ENCODE measurements at regions not wholly inside any gene's neighbourhood (a gene's known extent, or its start where the extent isn't known, plus 50 kb on each side); places are given as distances from the start of the nearest gene placed in this dataset.
"Not testable (repeated sequence)": the region's sequence is repeated elsewhere in the genome, so short reads cannot be mapped to it uniquely, and the experiment has no call there.

DNA sequence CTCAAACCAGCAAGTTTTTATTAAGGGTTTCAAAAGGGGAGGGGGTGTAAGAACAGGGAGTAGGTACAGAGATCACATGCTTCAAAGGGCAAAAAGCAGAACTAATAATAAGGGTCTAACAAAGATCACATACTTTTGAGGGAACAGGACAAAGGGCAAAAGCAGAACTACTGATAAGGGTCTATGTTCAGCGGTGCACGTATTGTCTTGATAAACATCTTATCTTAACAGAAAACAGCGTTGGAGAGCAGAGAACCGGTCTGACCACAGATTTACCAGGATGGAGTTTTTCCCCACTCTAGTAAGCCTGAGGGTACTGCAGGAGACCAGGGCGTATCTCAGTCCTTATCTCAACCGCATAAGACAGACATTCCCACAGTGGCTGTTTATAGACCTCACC lies 52.2 kb upstream of the MORC3 start:
- not testable (repeated sequence) for H3K4me3 ChIP-seq (ENCODE audit: low read length in 2 of 2); H3K36me3 ChIP-seq (ENCODE audit: control insufficient read depth in 1 of 2, insufficient read depth in 2 of 2, low read length in 1 of 2); H3K4me1 ChIP-seq (ENCODE audit: control insufficient read depth in 1 of 2, insufficient read depth in 2 of 2, low read length in 2 of 2); H3K9me3 ChIP-seq (ENCODE audit: control insufficient read depth, low read length); ATAC-seq (ENCODE audit: low FRiP score); H3K27ac ChIP-seq (ENCODE audit: low read depth in 1 of 2, low read length in 2 of 2); H3K27me3 ChIP-seq (ENCODE audit: control insufficient read depth in 1 of 2, insufficient read depth in 2 of 2, low read length in 1 of 2); DNase-seq
- intact Hi-C loops (cut with DNase I), result loop anchor here in 1 of 2 donors (10.0 kb wide), 1 partner anchor 123 kb away; no protein-coding TSS in a partner anchor
- 55 to 56% methylated on average over 6 of the region's 6 CpGs for WGBS, 2 donors

DNA sequence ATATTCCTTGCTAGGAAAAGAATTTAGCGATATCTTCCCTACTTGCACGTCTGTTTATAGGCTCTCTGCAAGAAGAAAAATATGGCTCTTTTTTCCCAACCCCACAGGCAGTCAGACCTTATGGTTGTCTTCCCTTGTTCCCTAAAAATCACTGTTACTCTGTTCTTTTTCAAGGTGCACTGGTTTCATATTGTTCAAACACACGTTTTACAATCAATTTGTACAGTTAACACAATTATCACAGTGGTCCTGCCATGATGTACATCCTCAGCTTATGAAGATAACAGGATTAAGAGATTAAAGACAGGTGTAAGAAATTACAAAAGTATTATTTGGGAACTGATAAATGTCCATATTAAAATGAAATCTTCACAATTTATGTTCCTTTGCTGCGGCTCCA lies 51.7 kb upstream of the MORC3 start:
- DNase-seq; H3K4me3 ChIP-seq (ENCODE audit: low read length in 2 of 2); H3K27ac ChIP-seq (ENCODE audit: low read depth in 1 of 2, low read length in 2 of 2); H3K9me3 ChIP-seq (ENCODE audit: control insufficient read depth, low read length); H3K27me3 ChIP-seq (ENCODE audit: control insufficient read depth in 1 of 2, insufficient read depth in 2 of 2, low read length in 1 of 2); H3K4me1 ChIP-seq (ENCODE audit: control insufficient read depth in 1 of 2, insufficient read depth in 2 of 2, low read length in 2 of 2); ATAC-seq (ENCODE audit: low FRiP score); H3K36me3 ChIP-seq (ENCODE audit: control insufficient read depth in 1 of 2, insufficient read depth in 2 of 2, low read length in 1 of 2): not testable (repeated sequence)
- intact Hi-C loops (cut with DNase I), result loop anchor here in 1 of 2 donors (10.0 kb wide), 1 partner anchor 123 kb away; no protein-coding TSS in a partner anchor
- 73 to 85% methylated on average over 4 of the region's 4 CpGs for WGBS, 2 donors

Data from aorta (tissue), 5 donors.